ENCODE measurements at regions not wholly inside any gene's neighbourhood (a gene's known extent, or its start where the extent isn't known, plus 50 kb on each side); places are given as distances from the start of the nearest gene placed in this dataset.

- no peak for TF ChIP-seq CTCF (IDR thresholded peaks at IDR 0.05; ENCODE audit: low read depth, low read length)
- peaks cover 11% of the 10 kb centered on the region for H3K4me1 ChIP-seq
Observed at GRCh38 chr21:16974060-16974459, 538.8 kb upstream of the CXADR start.

GRCh38 chr21:16976193-16976592 lies 536.6 kb upstream of the CXADR start:
- Histone ChIP-seq H3K4me3 (ENCODE audit: low read depth, low read length) (no peak overlapping the region), H3K27me3 (no peaks in the 10 kb centered on the region), H3K36me3 (no peaks in the 10 kb centered on the region), H3K4me1 (peaks cover 11% of the 10 kb centered on the region), H3K9me3 (no peaks in the 10 kb centered on the region)
- DNase-seq, result no peak
- no peak for TF ChIP-seq CTCF (IDR thresholded peaks at IDR 0.05; ENCODE audit: low read depth, low read length)

More at GRCh38 chr21:16974060-16974459, 538.8 kb upstream of the CXADR start:
- no peak for DNase-seq
- Histone ChIP-seq H3K9me3 (no peaks in the 10 kb centered on the region), H3K36me3 (no peaks in the 10 kb centered on the region), H3K4me3 (ENCODE audit: low read depth, low read length) (no peak overlapping the region), H3K27me3 (no peaks in the 10 kb centered on the region)

GRCh38 chr21:16978309-16978895 lies 534.4 kb upstream of the CXADR start:
- peaks cover 11% of the 10 kb centered on the region for H3K4me1 ChIP-seq
- TF ChIP-seq CTCF (IDR thresholded peaks at IDR 0.05; ENCODE audit: low read depth, low read length), result no peak
- peak overlapping the region; percentile 11; the same call in 1 of the 2 replicates for H3K4me3 ChIP-seq (ENCODE audit: low read depth, low read length)
- H3K9me3 ChIP-seq, result no peaks in the 10 kb centered on the region
- H3K27me3 ChIP-seq, result no peaks in the 10 kb centered on the region
- H3K36me3 ChIP-seq, result no peaks in the 10 kb centered on the region
- DNase-seq, result peak; percentile 78

- Histone ChIP-seq H3K27me3 (no peaks in the 10 kb centered on the region), H3K36me3 (no peaks in the 10 kb centered on the region), H3K9me3 (no peaks in the 10 kb centered on the region), H3K4me1 (peaks cover 11% of the 10 kb centered on the region), H3K4me3 (ENCODE audit: low read depth, low read length) (no peak overlapping the region)
- TF ChIP-seq CTCF (IDR thresholded peaks at IDR 0.05; ENCODE audit: low read depth, low read length), result no peak
- DNase-seq, result no peak
Observed at GRCh38 chr21:16979574-16979973, 533.3 kb upstream of the CXADR start.

- Histone ChIP-seq H3K4me3 (ENCODE audit: low read depth, low read length) (no peak overlapping the region), H3K4me1 (peaks cover 4% of the 10 kb centered on the region), H3K36me3 (no peaks in the 10 kb centered on the region), H3K27me3 (no peaks in the 10 kb centered on the region), H3K9me3 (no peaks in the 10 kb centered on the region)
- no peak for DNase-seq
- no peak for TF ChIP-seq CTCF (IDR thresholded peaks at IDR 0.05; ENCODE audit: low read depth, low read length)
Observed at GRCh38 chr21:16983420-16983819, 529.4 kb upstream of the CXADR start.

GRCh38 chr21:16992448-16992847 lies 520.4 kb upstream of the CXADR start:
- peak; percentile 37 for TF ChIP-seq CTCF (IDR thresholded peaks at IDR 0.05; ENCODE audit: low read depth, low read length)
- Histone ChIP-seq H3K36me3 (no peaks in the 10 kb centered on the region), H3K27me3 (no peaks in the 10 kb centered on the region), H3K4me3 (ENCODE audit: low read depth, low read length) (no peak overlapping the region), H3K9me3 (no peaks in the 10 kb centered on the region), H3K4me1 (peaks cover 12% of the 10 kb centered on the region)
- no peak for DNase-seq
